Testis (tissue), 2 donors: ENCODE measurements at regions not wholly inside any gene's neighbourhood (a gene's known extent, or its start where the extent isn't known, plus 50 kb on each side); places are given as distances from the start of the nearest gene placed in this dataset.

Source experiments
- DNase-seq: peaks from one replicate; pipeline ENCODE4 v3.0.0-alpha.2; 2019
- H3K27ac ChIP-seq, 2 donors: fragments of 200-600 bp; sonication (generic); one replicate each; pipeline ENCODE4 v1.5.1; 2019
- H3K27me3 ChIP-seq: fragments of 200-600 bp; sonication (generic); one replicate; pipeline ENCODE4 v1.5.1; 2019
- H3K36me3 ChIP-seq: fragments of 200-600 bp; sonication (generic); one replicate; pipeline ENCODE4 v1.5.1; 2017; ENCODE audit warnings: low read depth; ENCODE audit errors: missing control alignments
- H3K4me1 ChIP-seq: fragments of 200-600 bp; sonication (generic); one replicate; pipeline ENCODE4 v1.5.1; 2019
- H3K4me3 ChIP-seq, 2 donors: fragments of 200-600 bp; sonication (generic); one replicate each; pipeline ENCODE4 v1.5.1; 2017 to 2019
- H3K9me3 ChIP-seq: fragments of 200-600 bp; sonication (generic); one replicate; pipeline ENCODE4 v1.5.1; 2017
- POLR2A ChIP-seq: fragments of 450-650 bp; IDR thresholded peaks from one replicate; pipeline ENCODE4 v1.6.1; 2017; ENCODE audit warnings: antibody characterized with exemption, mild to moderate bottlenecking, moderate library complexity
- WGBS, 2 donors: methylation state at CpG; one replicate each; pipeline ENCODE4 v1.1.5; 2018; 5-methylcytosine and 5-hydroxymethylcytosine counted together
- intact Hi-C: fragments of 100-400 bp; cut with DNase I; formaldehyde crosslinking; loops from one replicate; pipeline ENCODE4 v1.15.1; 2023; ENCODE audit warnings: low total_unique reads
- TF ChIP-seq, protein P1 (sequence below), 3 experiments: fragments of 450-650 bp in 2 of 3; fragments of 200-600 bp in 1 of 3; sonication (generic) in 1 of 3; IDR thresholded peaks; one replicate each; pipeline ENCODE4 v1.5.1; 2016 to 2019; ENCODE audit warnings: antibody characterized with exemption in 3 of 3, mild to moderate bottlenecking in 2 of 3, moderate library complexity in 1 of 3

DNA sequence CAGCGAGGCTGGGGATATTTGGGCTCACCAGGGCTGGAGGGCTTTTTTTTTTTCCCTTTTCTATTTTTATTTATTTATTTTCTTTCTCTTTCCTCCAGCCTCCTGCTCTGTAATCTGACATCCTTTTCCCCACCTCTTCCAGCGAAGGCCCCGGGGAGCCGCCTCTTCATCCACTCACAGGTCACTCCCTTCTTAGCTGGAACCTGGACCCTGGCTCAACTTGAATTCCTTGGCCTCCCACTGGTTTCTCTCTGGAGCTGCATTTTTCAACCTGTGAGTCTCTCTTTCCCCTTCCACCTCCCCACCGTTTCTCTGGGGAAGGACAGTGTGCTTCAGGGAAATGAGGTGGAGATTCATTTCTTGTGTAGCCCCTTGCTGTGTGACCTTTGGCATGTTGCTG lies 82.0 kb downstream of the MRM1 start:
- no peak for DNase-seq
- Histone ChIP-seq H3K4me1 (no peaks in the 10 kb centered on the region), H3K36me3 (no peaks in the 10 kb centered on the region), H3K9me3 (no peaks in the 10 kb centered on the region), H3K27ac (no peak overlapping the region), H3K4me3 (no peak overlapping the region), H3K27me3 (no peaks in the 10 kb centered on the region)
- 72 to 79% methylated on average over 5 of the region's 5 CpGs for WGBS, 2 donors
- intact Hi-C loops = no loop called here
- TF ChIP-seq POLR2A = no peak
- TF ChIP-seq, protein P1, sequence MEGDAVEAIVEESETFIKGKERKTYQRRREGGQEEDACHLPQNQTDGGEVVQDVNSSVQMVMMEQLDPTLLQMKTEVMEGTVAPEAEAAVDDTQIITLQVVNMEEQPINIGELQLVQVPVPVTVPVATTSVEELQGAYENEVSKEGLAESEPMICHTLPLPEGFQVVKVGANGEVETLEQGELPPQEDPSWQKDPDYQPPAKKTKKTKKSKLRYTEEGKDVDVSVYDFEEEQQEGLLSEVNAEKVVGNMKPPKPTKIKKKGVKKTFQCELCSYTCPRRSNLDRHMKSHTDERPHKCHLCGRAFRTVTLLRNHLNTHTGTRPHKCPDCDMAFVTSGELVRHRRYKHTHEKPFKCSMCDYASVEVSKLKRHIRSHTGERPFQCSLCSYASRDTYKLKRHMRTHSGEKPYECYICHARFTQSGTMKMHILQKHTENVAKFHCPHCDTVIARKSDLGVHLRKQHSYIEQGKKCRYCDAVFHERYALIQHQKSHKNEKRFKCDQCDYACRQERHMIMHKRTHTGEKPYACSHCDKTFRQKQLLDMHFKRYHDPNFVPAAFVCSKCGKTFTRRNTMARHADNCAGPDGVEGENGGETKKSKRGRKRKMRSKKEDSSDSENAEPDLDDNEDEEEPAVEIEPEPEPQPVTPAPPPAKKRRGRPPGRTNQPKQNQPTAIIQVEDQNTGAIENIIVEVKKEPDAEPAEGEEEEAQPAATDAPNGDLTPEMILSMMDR (IDR thresholded peaks at IDR 0.05) = no peak

DNA sequence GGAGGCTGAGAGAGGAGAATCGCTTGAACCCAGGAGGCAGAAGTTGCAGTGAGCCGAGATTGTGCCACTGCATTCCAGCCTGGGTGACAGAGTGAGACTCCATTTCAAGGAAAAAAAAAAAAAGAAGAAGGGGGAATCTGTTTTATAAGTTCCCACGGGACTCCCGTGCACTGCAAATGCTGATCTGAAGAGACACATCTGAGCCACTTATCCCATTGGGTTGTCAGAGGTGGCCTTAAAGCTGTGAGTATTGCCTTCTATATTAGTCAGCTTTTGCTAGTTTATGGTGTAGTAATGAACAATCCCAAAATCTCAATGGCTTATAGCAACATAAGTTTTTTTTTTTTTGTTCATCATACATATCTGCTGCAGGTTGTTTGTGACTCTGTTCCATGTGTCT lies 82.8 kb downstream of the MRM1 start:
- Histone ChIP-seq H3K36me3 (no peaks in the 10 kb centered on the region), H3K27ac (no peak overlapping the region), H3K4me3 (no peak overlapping the region), H3K9me3 (no peaks in the 10 kb centered on the region), H3K4me1 (no peaks in the 10 kb centered on the region), H3K27me3 (no peaks in the 10 kb centered on the region)
- intact Hi-C loops = no loop called here
- WGBS, 2 donors = 82 to 93% methylated on average over 4 of the region's 4 CpGs
- DNase-seq = no peak
- TF ChIP-seq, protein P1 (IDR thresholded peaks at IDR 0.05) = no peak
- TF ChIP-seq POLR2A = no peak

DNA sequence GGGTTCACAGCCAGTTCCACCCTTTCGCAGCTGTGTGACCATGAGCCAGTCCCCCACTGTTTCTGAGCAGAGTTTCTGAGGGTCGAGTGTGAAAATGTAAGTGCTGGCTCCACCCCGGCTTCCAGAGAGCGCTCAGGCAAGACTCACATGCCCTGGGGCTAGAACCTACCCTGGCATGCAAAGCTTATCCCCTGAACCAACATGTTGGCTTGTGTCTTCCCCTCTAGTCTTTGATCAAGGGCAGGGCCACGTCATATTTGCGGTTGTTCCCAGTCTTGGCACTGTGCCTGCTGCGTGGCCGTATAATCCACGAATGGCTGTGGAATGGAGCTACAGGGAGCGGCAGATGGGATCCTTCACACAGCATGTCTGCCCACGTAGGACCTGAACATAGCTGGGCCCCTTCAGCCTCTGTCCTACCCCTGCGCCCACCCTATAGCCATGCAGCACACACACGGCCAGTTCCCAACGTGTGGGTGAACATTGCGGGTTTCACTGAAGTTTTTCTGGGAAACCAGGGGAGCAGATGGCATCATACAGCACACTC lies 84.8 kb downstream of the MRM1 start:
- intact Hi-C loops = no loop called here
- TF ChIP-seq, protein P1 (IDR thresholded peaks at IDR 0.05) = no peak
- TF ChIP-seq POLR2A = no peak

DNA sequence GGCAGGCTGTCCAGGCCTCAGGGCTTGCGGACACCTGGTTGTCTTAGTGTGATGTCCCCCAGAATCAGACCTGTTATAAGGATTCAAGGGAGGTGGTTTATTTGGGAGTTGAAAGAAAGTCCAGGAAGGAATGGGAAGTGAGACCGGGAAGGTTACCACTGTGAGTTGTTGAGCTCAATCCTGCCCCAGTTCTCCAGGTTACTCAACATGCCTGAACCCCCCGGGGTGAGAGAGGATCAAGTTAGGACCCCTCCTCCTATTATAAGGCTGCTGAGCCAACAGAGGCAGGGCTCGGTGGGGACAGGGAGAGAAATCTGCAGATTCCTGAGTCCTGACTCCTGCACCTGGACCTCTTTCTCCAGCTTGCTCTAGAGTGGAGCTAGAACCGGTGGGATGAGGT lies 86.4 kb downstream of the MRM1 start:
- WGBS, 2 donors = 55 to 68% methylated on average over 4 to 5 of the region's 5 CpGs
- H3K36me3 ChIP-seq = no peaks in the 10 kb centered on the region

More for the DNA sequence above, 84.8 kb downstream of the MRM1 start:
- H3K4me3 ChIP-seq = no peak overlapping the region
- H3K27me3 ChIP-seq = no peaks in the 10 kb centered on the region
- H3K4me1 ChIP-seq = no peaks in the 10 kb centered on the region
- no peak for DNase-seq
- H3K27ac ChIP-seq = no peak overlapping the region
- no peaks in the 10 kb centered on the region for H3K9me3 ChIP-seq
- WGBS, 2 donors = 77 to 81% methylated on average over 14 to 15 of the region's 15 CpGs
- no peaks in the 10 kb centered on the region for H3K36me3 ChIP-seq

More for the DNA sequence above, 86.4 kb downstream of the MRM1 start:
- no peaks in the 10 kb centered on the region for H3K4me1 ChIP-seq
- no peak overlapping the region for H3K4me3 ChIP-seq
- H3K27me3 ChIP-seq = no peaks in the 10 kb centered on the region
- DNase-seq = no peak
- no peak overlapping the region for H3K27ac ChIP-seq
- TF ChIP-seq, protein P1 (IDR thresholded peaks at IDR 0.05) = no peak
- TF ChIP-seq POLR2A = no peak
- intact Hi-C loops = no loop called here
- H3K9me3 ChIP-seq = no peaks in the 10 kb centered on the region
